Fibroblast of skin of back (primary cell): ENCODE measurements at regions not wholly inside any gene's neighbourhood (a gene's known extent, or its start where the extent isn't known, plus 50 kb on each side); places are given as distances from the start of the nearest gene placed in this dataset.
A peak's percentile ranks its signal among the peaks of the same experiment; 100 is the strongest.

ENCODE experiments used
- DNase-seq: peaks from one replicate; pipeline ENCODE4 v3.0.0-alpha.2; 2013

GRCh38 chr15:93257920-93258319 is 168.9 kb upstream of the RGMA start:
- DNase-seq = no peak

GRCh38 chr15:93253681-93254080 is 164.7 kb upstream of the RGMA start:
- no peak for DNase-seq

GRCh38 chr15:93252780-93253179 is 163.8 kb upstream of the RGMA start:
- DNase-seq = no peak

GRCh38 chr15:93250950-93251349 is 161.9 kb upstream of the RGMA start:
- DNase-seq = peak; percentile 77

- no peak for DNase-seq
Measured at GRCh38 chr15:93250209-93250608, 161.2 kb upstream of the RGMA start.

GRCh38 chr15:93249623-93250022 is 160.6 kb upstream of the RGMA start:
- no peak for DNase-seq

GRCh38 chr15:93247466-93248121 is 158.6 kb upstream of the RGMA start:
- DNase-seq = no peak

GRCh38 chr15:93246266-93247242 is 157.5 kb upstream of the RGMA start:
- no peak for DNase-seq

- DNase-seq = no peak
Measured at GRCh38 chr15:93245661-93246042, 156.6 kb upstream of the RGMA start.

GRCh38 chr15:93244696-93245660 is 156.0 kb upstream of the RGMA start:
- no peak for DNase-seq

GRCh38 chr15:93243573-93243972 is 154.6 kb upstream of the RGMA start:
- no peak for DNase-seq

GRCh38 chr15:93241696-93242585 is 152.9 kb upstream of the RGMA start:
- no peak for DNase-seq

- no peak for DNase-seq
Measured at GRCh38 chr15:93239993-93240392, 151.0 kb upstream of the RGMA start.

- no peak for DNase-seq
Measured at GRCh38 chr15:93239591-93239990, 150.6 kb upstream of the RGMA start.

GRCh38 chr15:93238641-93239040 is 149.6 kb upstream of the RGMA start:
- DNase-seq = no peak

- DNase-seq = no peak
Measured at GRCh38 chr15:93235926-93236780, 147.1 kb upstream of the RGMA start.

- DNase-seq = no peak
Measured at GRCh38 chr15:93235269-93235668, 146.3 kb upstream of the RGMA start.

- no peak for DNase-seq
Measured at GRCh38 chr15:93233710-93234109, 144.7 kb upstream of the RGMA start.

GRCh38 chr15:93232845-93233244 is 143.8 kb upstream of the RGMA start:
- no peak for DNase-seq

GRCh38 chr15:93231994-93232393 is 143.0 kb upstream of the RGMA start:
- DNase-seq = no peak
